Cardiac fibroblast (primary cell): ENCODE measurements at regions not wholly inside any gene's neighbourhood (a gene's known extent, or its start where the extent isn't known, plus 50 kb on each side); places are given as distances from the start of the nearest gene placed in this dataset.
A peak's percentile ranks its signal among the peaks of the same experiment; 100 is the strongest.

Experiments used
- DNase-seq, 2 donors: peaks; one replicate each; pipeline versions ENCODE4 v3.0.0 to v3.0.0-alpha.2; 2010; ENCODE audit warnings: low read depth in 2 of 2
- H3K4me3 ChIP-seq, 2 donors: replicated peaks in 1 of 2; 1 replicate in 1 of 2; 2 replicates in 1 of 2; pipeline ENCODE4 v1.5.1; 2011; ENCODE audit warnings: low read depth in 2 of 2, low read length in 2 of 2, mild to moderate bottlenecking in 2 of 2, moderate library complexity in 1 of 2
- CTCF ChIP-seq: IDR thresholded peaks from one replicate; pipeline ENCODE4 v1.5.1; 2011; ENCODE audit warnings: low read depth, mild to moderate bottlenecking, low read length, inconsistent platforms

GRCh38 chr6:11328613-11329247 is 96.3 kb upstream of the NEDD9 start:
- DNase-seq = peak in 1 of 2 donors; percentile 78
- no peak overlapping the region for H3K4me3 ChIP-seq
- no peak for TF ChIP-seq CTCF

GRCh38 chr6:11327961-11328360 is 95.5 kb upstream of the NEDD9 start:
- no peak for TF ChIP-seq CTCF
- no peak for DNase-seq
- no peak overlapping the region for H3K4me3 ChIP-seq

GRCh38 chr6:11326116-11326515 is 93.6 kb upstream of the NEDD9 start:
- no peak for TF ChIP-seq CTCF
- H3K4me3 ChIP-seq = no peak overlapping the region
- no peak for DNase-seq

- DNase-seq = peak in 1 of 2 donors; percentile 18
- TF ChIP-seq CTCF = no peak
- no peak overlapping the region for H3K4me3 ChIP-seq
Measured at GRCh38 chr6:11324453-11325015, 92.1 kb upstream of the NEDD9 start.

- DNase-seq = no peak
- no peak for TF ChIP-seq CTCF
- H3K4me3 ChIP-seq = no peak overlapping the region
Measured at GRCh38 chr6:11323666-11324452, 91.4 kb upstream of the NEDD9 start.

- no peak for TF ChIP-seq CTCF
- no peak for DNase-seq
- H3K4me3 ChIP-seq = no peak overlapping the region
Measured at GRCh38 chr6:11322252-11322885, 89.9 kb upstream of the NEDD9 start.
